Endothelial cell of umbilical vein (primary cell): ENCODE measurements at regions not wholly inside any gene's neighbourhood (a gene's known extent, or its start where the extent isn't known, plus 50 kb on each side); places are given as distances from the start of the nearest gene placed in this dataset.

Source experiments
- BruUV-seq: library from RNA; stranded (reverse); fragments of 400-500 nt; replicated peaks from 2 replicates; lab custom pipeline; 2021; lab: Mats Ljungman, UMichigan
- CTCF ChIA-PET: fragments of 300-600, 350-600 bp; sonication (Branson Sonifier 250); formaldehyde crosslinking; loops from one replicate; lab custom pipeline; 2021; ENCODE audit warnings: antibody characterized with exemption, inconsistent platforms; lab: Charles Lee
- POLR2A ChIA-PET: fragments of 300-600, 350-600 bp; sonication (Branson Sonifier 250); formaldehyde crosslinking; loops from one replicate; lab custom pipeline; 2021; ENCODE audit warnings: antibody characterized with exemption, inconsistent platforms; lab: Charles Lee
- DNase-seq: peaks from one replicate; pipeline ENCODE4 v3.0.0-alpha.2; 2011; ENCODE audit warnings: low read depth, low spot score
- FAIRE-seq: peaks from 2 replicates; lab custom pipeline; 2011; peaks lifted over from hg19 to GRCh38; lab: Jason Lieb, UNC
- H2AFZ ChIP-seq: 2 replicates; pipeline ENCODE4 v1.6.0; 2012; ENCODE audit warnings: low read depth, low read length, control low read depth, inconsistent platforms
- H3K27ac ChIP-seq: 2 replicates; pipeline ENCODE4 v1.5.1; 2011; ENCODE audit warnings: low read depth, mild to moderate bottlenecking, control low read depth, low read length, moderate library complexity; ENCODE audit not compliant: insufficient read depth
- H3K27me3 ChIP-seq, 2 experiments: 2 replicates each; pipeline versions ENCODE4 v1.6.0 to v1.6.1; 2011; ENCODE audit warnings: low read length in 2 of 2, mixed read lengths in 1 of 2; ENCODE audit not compliant: control insufficient read depth in 2 of 2, insufficient read depth in 2 of 2
- H3K36me3 ChIP-seq, 2 experiments: 2 replicates in 1 of 2; 3 replicates in 1 of 2; pipeline ENCODE4 v1.5.1; 2011; ENCODE audit warnings: low read length in 2 of 2, mild to moderate bottlenecking in 1 of 2, moderate library complexity in 1 of 2; ENCODE audit not compliant: control insufficient read depth in 2 of 2, insufficient read depth in 2 of 2; ENCODE audit errors: extremely low read depth in 1 of 2
- H3K4me1 ChIP-seq: 3 replicates; pipeline ENCODE4 v1.5.1; 2011; ENCODE audit warnings: mild to moderate bottlenecking, low read length; ENCODE audit not compliant: control insufficient read depth, insufficient read depth; ENCODE audit errors: extremely low read depth
- H3K4me2 ChIP-seq: 2 replicates; pipeline ENCODE4 v1.6.1; 2011; ENCODE audit warnings: low read length, control low read depth, mixed read lengths; ENCODE audit not compliant: insufficient read depth
- H3K4me3 ChIP-seq, 3 experiments: fragments of 200-600 bp in 1 of 3; sonication (generic), shearing (Covaris generic) in 1 of 3; replicated peaks in 1 of 3; 2 replicates each; pipeline ENCODE4 v1.5.1; 2011 to 2016; ENCODE audit warnings: control low read depth in 3 of 3, low read length in 3 of 3, mild to moderate bottlenecking in 2 of 3, inconsistent platforms in 1 of 3, low read depth in 1 of 3, moderate library complexity in 1 of 3; ENCODE audit not compliant: insufficient read depth in 1 of 3
- H3K79me2 ChIP-seq: 2 replicates; pipeline ENCODE4 v1.6.0; 2012; ENCODE audit warnings: low read length, inconsistent platforms; ENCODE audit not compliant: control insufficient read depth, insufficient read depth
- H3K9ac ChIP-seq: replicated peaks from 2 replicates; pipeline ENCODE3; 2011; ENCODE audit warnings: low read length, control low read depth; ENCODE audit not compliant: insufficient read depth; ENCODE audit errors: extremely low read depth
- H3K9me1 ChIP-seq: replicated peaks from 3 replicates; pipeline ENCODE4 v1.6.0; 2011; ENCODE audit warnings: mild to moderate bottlenecking, low read length; ENCODE audit not compliant: control insufficient read depth, insufficient read depth; ENCODE audit errors: extremely low read depth
- H3K9me3 ChIP-seq: replicated peaks from 2 replicates; pipeline ENCODE4 v1.5.1; 2012; ENCODE audit warnings: low read length, inconsistent platforms; ENCODE audit not compliant: control insufficient read depth, insufficient read depth
- H4K20me1 ChIP-seq: replicated peaks from 2 replicates; pipeline ENCODE3; 2011; ENCODE audit warnings: mild to moderate bottlenecking, low read length; ENCODE audit not compliant: control insufficient read depth, insufficient read depth; ENCODE audit errors: extremely low read depth
- CTCF ChIP-seq, 2 donors: IDR thresholded peaks; 1 replicate in 1 of 2; 2 replicates in 1 of 2; pipeline ENCODE4 v1.5.1; 2011; ENCODE audit warnings: low read length in 2 of 2, mild to moderate bottlenecking in 2 of 2, moderate library complexity in 2 of 2, control low read depth in 1 of 2, inconsistent platforms in 1 of 2, low read depth in 1 of 2; ENCODE audit not compliant: insufficient read depth in 1 of 2; ENCODE audit errors: extremely low read depth in 1 of 2
- EZH2 ChIP-seq: IDR thresholded peaks from 2 replicates; pipeline ENCODE4 v1.6.1; 2012; ENCODE audit warnings: borderline replicate concordance, low read depth, mild to moderate bottlenecking, moderate library complexity, low read length, inconsistent platforms; ENCODE audit not compliant: severe bottlenecking
- FOS ChIP-seq: IDR thresholded peaks from 2 replicates; pipeline ENCODE4 v1.6.1; 2011; ENCODE audit warnings: mild to moderate bottlenecking, low read length, moderate library complexity, borderline replicate concordance; ENCODE audit not compliant: insufficient read depth
- GATA2 ChIP-seq: IDR thresholded peaks from 2 replicates; pipeline ENCODE4 v1.7.0; 2011; ENCODE audit warnings: low read depth, mild to moderate bottlenecking, moderate library complexity, mixed read lengths, low read length; ENCODE audit not compliant: insufficient read length, insufficient read depth
- JUN ChIP-seq: IDR thresholded peaks from 2 replicates; pipeline ENCODE4 v1.6.1; 2011; ENCODE audit warnings: borderline replicate concordance, low read depth; ENCODE audit not compliant: insufficient read length, insufficient read depth
- MAX ChIP-seq: IDR thresholded peaks from 2 replicates; pipeline ENCODE4 v1.6.1; 2011; ENCODE audit not compliant: insufficient read depth, insufficient read length
- MYC ChIP-seq: IDR thresholded peaks from one replicate; pipeline ENCODE4 v1.6.1; 2011; ENCODE audit warnings: mild to moderate bottlenecking, low read depth, low read length
- POLR2A ChIP-seq: IDR thresholded peaks from 2 replicates; pipeline ENCODE4 v1.6.1; 2012; ENCODE audit warnings: low read depth, mild to moderate bottlenecking, control low read depth, low read length
- POLR2AphosphoS5 ChIP-seq: IDR thresholded peaks from 2 replicates; pipeline ENCODE4 v1.6.1; 2012; ENCODE audit warnings: low read depth, mild to moderate bottlenecking, control low read depth, low read length, moderate library complexity; ENCODE audit not compliant: insufficient read depth
- dilution Hi-C: fragments of 300-500 bp; cut with MboI; formaldehyde crosslinking; loops from one replicate; pipeline ENCODE4 v1.15.0; 2019; ENCODE audit warnings: low sequenced_read_pairs; ENCODE audit not compliant: extremely low pct_ligation_motif_present
- intact Hi-C: fragments of 100-400 bp; cut with micrococcal nuclease; formaldehyde crosslinking; loops from one replicate; pipeline ENCODE4 v1.10.0; 2022

- no peak overlapping the region for H3K27ac ChIP-seq
Measured at GRCh38 chr10:76717141-76717540, 920.5 kb downstream of the KCNMA1 start.

GRCh38 chr10:76711222-76711997, 926.2 kb downstream of the KCNMA1 start:
- Histone ChIP-seq H3K4me2 (no peak overlapping the region), H3K79me2 (no peaks in the 10 kb centered on the region), H3K9me1 (no peaks in the 10 kb centered on the region), H3K4me1 (no peaks in the 10 kb centered on the region), H3K9ac (no peak overlapping the region), H3K27me3 (no peaks in the 10 kb centered on the region), H3K27ac (no peak overlapping the region), H3K9me3 (no peaks in the 10 kb centered on the region), H4K20me1 (no peaks in the 10 kb centered on the region), H3K4me3 (no peak overlapping the region), H2AFZ (no peak overlapping the region), H3K36me3 (no peaks in the 10 kb centered on the region)
- POLR2A ChIA-PET = no interaction called here
- FAIRE-seq (no peak), DNase-seq (no peak)
- dilution Hi-C loops = no loop called here
- CTCF ChIA-PET = no interaction called here
- intact Hi-C loops = no loop called here
- TF ChIP-seq POLR2AphosphoS5 (no peak), GATA2 (no peak), POLR2A (no peak), FOS (no peak), CTCF (IDR thresholded peaks at IDR 0.05; ENCODE audit: extremely low read depth in 1 of 2, insufficient read depth in 1 of 2, low read depth in 1 of 2, low read length in 2 of 2) (no peak), EZH2 (no peak), MYC (no peak), MAX (no peak), JUN (no peak)
- no TSS peak for BruUV-seq

More at GRCh38 chr10:76717141-76717540, 920.5 kb downstream of the KCNMA1 start:
- Histone ChIP-seq H3K36me3 (no peaks in the 10 kb centered on the region), H3K9me1 (no peaks in the 10 kb centered on the region), H3K4me3 (no peak overlapping the region), H4K20me1 (no peaks in the 10 kb centered on the region), H3K4me2 (no peak overlapping the region), H3K9ac (no peak overlapping the region), H2AFZ (no peak overlapping the region), H3K4me1 (no peaks in the 10 kb centered on the region), H3K9me3 (no peaks in the 10 kb centered on the region), H3K27me3 (no peaks in the 10 kb centered on the region), H3K79me2 (no peaks in the 10 kb centered on the region)
- DNase-seq = peak; percentile 1
- intact Hi-C loops (no loop called here), dilution Hi-C loops (no loop called here)
- TF ChIP-seq JUN (peak; percentile 5), FOS (peak; percentile 40), MYC (no peak), POLR2A (no peak), MAX (no peak)
- no peak for FAIRE-seq
- BruUV-seq = no TSS peak
- ChIA-PET CTCF (interaction anchor here (0.6 kb wide), 1 partner anchor 1286 kb away, joined by 3 read pairs; no protein-coding TSS in a partner anchor), POLR2A (no interaction called here)
